IPS DF 6.9 (cell line): ENCODE measurements at regions not wholly inside any gene's neighbourhood (a gene's known extent, or its start where the extent isn't known, plus 50 kb on each side); places are given as distances from the start of the nearest gene placed in this dataset.

Experiments
- DNase-seq: peaks from one replicate; pipeline ENCODE4 v3.0.0-alpha.2; 2013; ENCODE audit warnings: low read depth, low spot score
- H3K27ac ChIP-seq: one replicate; pipeline ENCODE4 v1.5.1; 2013; ENCODE audit warnings: low read length, control low read depth
- H3K27me3 ChIP-seq: 2 replicates; pipeline ENCODE4 v1.6.1; 2013; ENCODE audit warnings: mild to moderate bottlenecking, low read length; ENCODE audit not compliant: control insufficient read depth, insufficient read depth
- H3K36me3 ChIP-seq: 2 replicates; pipeline ENCODE4 v1.6.1; 2013; ENCODE audit warnings: low read length; ENCODE audit not compliant: control insufficient read depth, insufficient read depth
- H3K4me1 ChIP-seq: 2 replicates; pipeline ENCODE4 v1.6.1; 2013; ENCODE audit warnings: low read length; ENCODE audit not compliant: control insufficient read depth, insufficient read depth
- H3K4me3 ChIP-seq: 2 replicates; pipeline ENCODE4 v1.5.1; 2013; ENCODE audit warnings: mild to moderate bottlenecking, low read length
- H3K9me3 ChIP-seq: 2 replicates; pipeline ENCODE4 v1.6.1; 2013; ENCODE audit warnings: low read length, inconsistent platforms; ENCODE audit not compliant: control insufficient read depth, insufficient read depth
- WGBS: extraction: QIAGEN DNeasy Blood & Tissue Kit; methylation state at CpG from one replicate; pipeline ENCODE4 v1.1.7; 2013; ENCODE audit warnings: mixed read lengths, missing lambda C conversion rate; ENCODE audit not compliant: insufficient read length, insufficient coverage; 5-methylcytosine and 5-hydroxymethylcytosine counted together

DNA sequence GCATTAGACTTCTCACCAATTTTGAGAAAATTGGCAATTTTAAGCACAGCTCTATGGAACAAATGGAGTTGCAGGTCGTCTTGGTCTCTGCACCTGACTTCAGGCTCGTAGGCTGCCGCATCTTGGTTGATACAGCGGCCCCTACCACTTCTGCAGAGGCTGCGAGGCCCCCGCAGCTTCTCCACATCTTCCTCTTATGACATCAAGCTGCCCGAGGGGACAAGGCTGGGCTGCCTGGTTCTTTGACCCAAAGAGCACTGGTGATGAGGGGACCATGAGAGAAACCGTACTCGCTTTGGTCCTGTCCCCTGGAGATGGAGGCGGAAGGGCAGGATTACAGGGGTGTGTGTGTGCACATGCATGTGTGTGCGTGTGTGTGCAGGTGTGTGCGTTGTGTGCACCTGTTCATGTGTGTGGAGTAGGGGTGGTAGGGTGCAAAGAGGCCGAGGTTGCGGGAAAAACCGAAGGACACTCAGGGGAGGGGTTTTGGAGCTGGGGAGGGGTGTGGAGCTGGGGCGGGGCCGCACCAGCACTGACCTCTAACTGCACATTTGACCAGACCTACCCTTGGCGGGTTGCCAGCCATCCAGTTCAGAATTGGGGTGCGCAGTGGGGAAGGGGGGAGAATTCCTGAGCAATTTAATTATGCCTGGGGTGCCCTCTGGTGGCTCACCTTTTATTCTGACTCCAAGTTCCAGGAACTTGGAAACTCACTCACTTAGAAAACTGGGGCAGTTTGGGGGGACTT is 65.1 kb upstream of the ARHGEF7 start:
- no peaks in the 10 kb centered on the region for H3K4me1 ChIP-seq
- no peaks in the 10 kb centered on the region for H3K27me3 ChIP-seq
- no peaks in the 10 kb centered on the region for H3K36me3 ChIP-seq
- DNase-seq, result no peak
- no peak overlapping the region for H3K4me3 ChIP-seq
- H3K27ac ChIP-seq, result no peak overlapping the region
- H3K9me3 ChIP-seq, result no peaks in the 10 kb centered on the region
- no CpG with 5 or more reads among the region's 19 CpGs for WGBS

DNA sequence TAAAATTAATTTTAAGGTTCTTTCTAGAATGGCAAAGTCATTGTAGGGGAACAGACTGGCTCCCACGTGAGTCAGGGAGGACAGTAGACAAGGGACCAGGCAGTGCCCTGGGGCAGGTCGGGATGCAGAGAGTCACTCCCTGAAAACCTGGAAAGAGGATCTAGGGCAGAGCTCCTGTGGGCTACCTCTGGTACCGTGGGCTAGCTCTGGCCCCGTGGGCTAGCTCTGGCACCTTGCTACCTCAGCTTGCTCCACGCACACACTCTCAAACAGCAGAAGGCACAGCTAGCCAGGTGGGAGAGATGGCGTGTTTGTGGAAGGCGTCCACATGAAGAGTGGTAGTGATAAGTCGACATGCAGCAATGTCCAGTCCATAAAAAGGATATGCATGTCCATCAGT is 66.7 kb upstream of the ARHGEF7 start:
- Histone ChIP-seq H3K27ac (no peak overlapping the region), H3K9me3 (no peaks in the 10 kb centered on the region), H3K27me3 (no peaks in the 10 kb centered on the region), H3K36me3 (no peaks in the 10 kb centered on the region), H3K4me1 (no peaks in the 10 kb centered on the region), H3K4me3 (no peak overlapping the region)
- DNase-seq, result no peak
- no CpG with 5 or more reads among the region's 8 CpGs for WGBS

- Histone ChIP-seq H3K27me3 (no peaks in the 10 kb centered on the region), H3K4me3 (no peak overlapping the region), H3K36me3 (no peaks in the 10 kb centered on the region), H3K27ac (no peak overlapping the region), H3K9me3 (no peaks in the 10 kb centered on the region), H3K4me1 (no peaks in the 10 kb centered on the region)
- no CpG with 5 or more reads among the region's 5 CpGs for WGBS
- DNase-seq, result no peak
Measured at GRCh38 chr13:111047326-111047725, 67.8 kb upstream of the ARHGEF7 start.

GRCh38 chr13:111046590-111047141 is 68.4 kb upstream of the ARHGEF7 start:
- Histone ChIP-seq H3K27me3 (no peaks in the 10 kb centered on the region), H3K4me3 (no peak overlapping the region), H3K27ac (no peak overlapping the region), H3K9me3 (no peaks in the 10 kb centered on the region), H3K36me3 (no peaks in the 10 kb centered on the region), H3K4me1 (no peaks in the 10 kb centered on the region)
- DNase-seq, result no peak
- WGBS, result no CpG with 5 or more reads among the region's 9 CpGs

DNA sequence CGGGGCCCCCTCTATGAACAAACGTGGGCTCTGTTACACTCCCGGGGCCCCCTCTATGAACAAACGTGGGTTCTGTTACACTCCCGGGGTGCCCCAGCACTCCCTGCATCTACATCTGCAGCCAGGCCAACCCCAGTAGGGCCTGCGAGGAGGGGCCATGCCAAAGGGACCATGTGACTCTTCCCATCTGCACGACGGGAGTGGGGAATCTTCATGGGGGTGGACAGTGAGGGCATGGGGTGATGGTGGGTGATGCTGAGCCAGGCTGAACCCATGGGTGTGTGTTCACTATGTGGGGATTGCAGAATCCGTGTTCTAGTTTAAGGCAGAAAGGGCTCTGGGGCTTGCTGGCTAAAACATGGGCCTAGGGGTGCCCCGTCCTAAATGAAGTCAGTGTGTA is 69.9 kb upstream of the ARHGEF7 start:
- Histone ChIP-seq H3K4me3 (no peak overlapping the region), H3K36me3 (no peaks in the 10 kb centered on the region), H3K4me1 (no peaks in the 10 kb centered on the region), H3K27me3 (no peaks in the 10 kb centered on the region), H3K9me3 (no peaks in the 10 kb centered on the region), H3K27ac (no peak overlapping the region)
- DNase-seq, result no peak
- WGBS, result no CpG with 5 or more reads among the region's 10 CpGs

GRCh38 chr13:111044087-111044830 is 70.9 kb upstream of the ARHGEF7 start:
- no peaks in the 10 kb centered on the region for H3K27me3 ChIP-seq
- DNase-seq, result no peak
- no peaks in the 10 kb centered on the region for H3K9me3 ChIP-seq
- no CpG with 5 or more reads among the region's 19 CpGs for WGBS
- no peak overlapping the region for H3K27ac ChIP-seq
- H3K4me1 ChIP-seq, result no peaks in the 10 kb centered on the region
- no peak overlapping the region for H3K4me3 ChIP-seq
- no peaks in the 10 kb centered on the region for H3K36me3 ChIP-seq

- Histone ChIP-seq H3K36me3 (no peaks in the 10 kb centered on the region), H3K4me1 (no peaks in the 10 kb centered on the region), H3K27me3 (no peaks in the 10 kb centered on the region), H3K4me3 (no peak overlapping the region), H3K27ac (no peak overlapping the region), H3K9me3 (no peaks in the 10 kb centered on the region)
- no CpG with 5 or more reads among the region's 12 CpGs for WGBS
- DNase-seq, result no peak
Measured at GRCh38 chr13:111043575-111043982, 71.5 kb upstream of the ARHGEF7 start.

DNA sequence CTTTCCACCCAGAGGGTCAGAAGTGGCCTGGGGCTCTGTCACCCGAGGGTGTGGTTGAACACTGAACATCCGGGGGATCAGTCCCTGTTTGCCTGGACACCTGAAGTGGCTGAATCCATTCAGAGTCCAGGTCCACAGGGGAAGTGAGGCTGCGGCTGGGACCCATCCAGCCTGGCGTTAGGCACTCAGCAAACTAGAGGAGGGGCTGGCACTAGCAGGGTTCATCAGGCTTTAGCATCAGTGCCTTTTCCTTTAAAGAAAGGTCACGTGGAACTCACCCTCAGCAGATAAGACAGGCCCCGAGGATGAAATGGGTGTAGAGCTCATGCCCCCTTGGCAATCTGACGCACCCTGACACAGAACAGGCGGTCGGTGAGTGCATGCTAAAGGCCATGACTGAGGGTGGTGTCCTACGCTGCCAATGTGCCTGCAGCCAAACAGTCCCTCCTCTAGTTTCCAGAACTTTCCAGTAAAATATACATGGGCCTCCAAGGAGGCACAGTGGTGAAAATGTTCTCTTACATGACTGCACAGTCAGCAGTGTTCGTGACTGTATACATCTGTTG is 72.4 kb upstream of the ARHGEF7 start:
- Histone ChIP-seq H3K4me1 (no peaks in the 10 kb centered on the region), H3K27ac (no peak overlapping the region), H3K4me3 (no peak overlapping the region), H3K36me3 (no peaks in the 10 kb centered on the region), H3K9me3 (no peaks in the 10 kb centered on the region), H3K27me3 (no peaks in the 10 kb centered on the region)
- WGBS, result no CpG with 5 or more reads among the region's 11 CpGs
- DNase-seq, result no peak

GRCh38 chr13:111040830-111041229 is 74.3 kb upstream of the ARHGEF7 start:
- Histone ChIP-seq H3K27me3 (no peaks in the 10 kb centered on the region), H3K36me3 (no peaks in the 10 kb centered on the region), H3K27ac (no peak overlapping the region), H3K4me3 (no peak overlapping the region), H3K9me3 (no peaks in the 10 kb centered on the region), H3K4me1 (no peaks in the 10 kb centered on the region)
- no peak for DNase-seq
- no CpG with 5 or more reads among the region's 7 CpGs for WGBS

DNA sequence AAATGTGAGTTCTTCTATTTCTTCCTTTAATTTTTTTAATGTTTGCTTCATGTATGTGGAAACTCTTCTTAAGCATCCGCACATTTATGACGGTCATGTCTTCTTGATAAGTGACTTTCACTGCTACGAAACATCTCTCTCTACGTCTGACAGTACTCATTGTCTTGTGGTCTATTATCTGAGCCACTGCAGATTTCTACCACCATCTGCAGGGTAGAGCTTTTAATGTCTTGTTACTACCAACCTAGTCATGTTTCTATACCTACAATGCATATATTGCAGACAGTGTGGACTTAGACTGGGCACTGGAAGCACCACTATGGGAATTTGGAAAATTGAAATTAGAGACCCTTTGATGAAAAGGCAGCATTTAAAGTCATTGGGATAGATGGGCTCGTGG is 75.4 kb upstream of the ARHGEF7 start:
- no CpG with 5 or more reads among the region's 5 CpGs for WGBS
- Histone ChIP-seq H3K9me3 (no peaks in the 10 kb centered on the region), H3K4me3 (no peak overlapping the region), H3K36me3 (no peaks in the 10 kb centered on the region), H3K27me3 (no peaks in the 10 kb centered on the region), H3K27ac (no peak overlapping the region), H3K4me1 (no peaks in the 10 kb centered on the region)
- DNase-seq, result no peak
